ENCODE measurements at regions not wholly inside any gene's neighbourhood (a gene's known extent, or its start where the extent isn't known, plus 50 kb on each side); places are given as distances from the start of the nearest gene placed in this dataset.
"Not testable (repeated sequence)": the region's sequence is repeated elsewhere in the genome, so short reads cannot be mapped to it uniquely, and the experiment has no call there.

DNA sequence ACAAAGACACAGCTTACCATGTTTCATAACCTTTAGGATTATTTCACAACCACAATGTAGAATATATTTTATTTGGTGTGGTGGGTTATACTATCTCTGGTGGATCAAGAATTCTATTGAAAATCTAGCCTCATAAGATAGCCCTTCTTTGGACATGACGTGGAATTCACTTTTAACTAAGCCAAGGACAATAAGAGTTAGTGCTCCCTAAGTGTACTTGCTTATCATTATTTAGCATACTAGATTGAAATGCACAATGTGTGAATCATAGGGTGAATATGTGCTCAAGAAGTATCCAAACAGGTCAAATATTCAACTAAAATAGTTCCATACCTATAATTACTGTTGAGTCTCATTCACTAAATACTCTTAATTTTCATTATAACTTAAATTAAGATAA is 1179.5 kb upstream of the GOT2 start:
- DNase-seq = no peak

DNA sequence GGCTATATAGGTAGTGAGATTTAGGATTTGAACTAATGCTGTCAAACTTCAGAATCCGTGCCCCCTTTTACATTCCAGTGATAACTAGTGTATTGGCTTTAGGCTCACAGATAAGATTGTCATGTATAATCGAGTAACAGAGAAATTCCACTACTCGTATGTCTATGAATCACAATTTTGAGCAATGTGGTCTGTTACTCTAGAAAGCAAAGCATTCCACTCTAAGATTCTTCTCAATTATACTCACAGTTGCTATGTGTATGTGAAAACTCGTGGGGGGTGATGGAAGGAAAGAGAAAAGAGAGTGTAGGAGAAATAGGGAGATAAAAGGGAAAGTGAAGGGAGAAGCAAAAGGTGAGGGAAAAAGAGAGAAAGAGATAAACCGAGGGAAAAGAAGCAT is 1175.1 kb upstream of the GOT2 start:
- DNase-seq = no peak

DNA sequence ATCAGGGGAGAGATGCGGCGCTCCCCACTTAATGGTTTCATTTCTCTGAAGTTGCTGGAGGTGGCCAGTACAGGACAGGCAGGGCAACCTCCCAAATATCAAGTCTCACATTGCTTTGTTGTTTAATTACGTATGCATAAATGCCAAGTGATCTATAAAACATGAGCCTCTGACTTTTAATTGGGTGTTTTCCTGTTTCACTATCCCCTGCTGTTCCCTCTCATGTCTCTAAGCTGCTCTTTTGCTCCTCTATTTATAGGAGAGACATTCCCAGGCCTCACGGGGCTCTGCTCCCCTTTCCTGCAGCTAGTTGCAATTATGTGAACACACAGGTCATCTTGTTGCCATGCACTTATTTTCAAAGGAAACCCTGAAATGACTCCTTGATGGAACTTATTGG is 1173.5 kb upstream of the GOT2 start:
- DNase-seq = no peak

DNA sequence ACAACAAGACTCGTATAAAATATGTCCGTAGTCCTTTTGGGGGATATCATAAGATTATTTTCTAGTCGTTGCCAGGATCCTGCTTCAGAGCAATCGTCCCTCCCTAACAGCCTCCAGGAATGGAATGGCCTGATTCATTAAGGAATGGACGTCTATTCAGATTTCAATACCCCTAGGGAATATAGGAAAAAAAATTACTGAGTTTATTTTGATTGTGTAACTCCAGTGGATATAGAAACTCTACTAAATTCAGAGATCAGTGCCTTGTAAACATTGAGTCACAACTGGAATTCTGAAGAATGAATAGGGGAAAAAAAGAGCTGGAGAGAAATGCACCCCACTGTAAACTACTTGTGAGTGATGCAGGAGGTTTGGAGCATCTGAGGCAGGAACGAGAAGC is 1171.5 kb upstream of the GOT2 start:
- peak; percentile 33 for DNase-seq

DNA sequence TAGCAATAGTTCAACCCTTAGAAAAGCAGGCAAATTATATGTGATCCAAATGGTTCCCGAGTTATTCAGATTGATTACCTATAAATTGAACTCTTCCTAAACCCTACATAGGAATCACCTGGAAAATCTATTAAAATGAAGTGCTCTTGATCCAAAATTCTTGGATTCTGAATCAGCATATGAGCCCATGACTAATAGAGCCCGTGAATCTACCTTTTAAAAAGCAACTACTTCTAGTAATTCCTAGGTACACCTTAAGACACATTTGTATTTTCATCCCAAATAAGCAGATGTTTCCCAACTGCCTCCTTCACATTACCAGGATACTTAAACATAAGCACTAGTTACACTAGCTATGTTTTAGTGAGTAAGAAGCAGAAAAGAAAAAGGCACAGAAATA is 1171.0 kb upstream of the GOT2 start:
- no peak for DNase-seq

DNA sequence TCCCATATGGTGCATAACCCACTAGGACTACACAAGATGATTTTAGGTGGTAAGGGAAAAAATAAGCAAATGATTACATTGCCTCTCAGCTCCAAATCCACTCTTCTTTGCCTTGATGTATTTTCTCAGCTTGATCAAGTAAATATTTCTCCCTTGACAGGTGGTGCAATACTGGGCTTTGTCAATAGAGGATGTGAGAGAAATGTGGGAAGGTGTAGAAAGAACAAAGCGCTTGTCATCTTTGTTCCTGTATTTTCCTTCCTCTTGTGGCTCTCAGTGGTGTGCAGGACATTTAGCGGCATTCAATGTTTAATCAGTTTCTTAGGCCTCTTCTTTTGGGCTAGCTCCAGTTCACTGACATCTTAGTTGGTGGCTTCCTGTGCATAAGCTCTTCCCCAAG is 1165.8 kb upstream of the GOT2 start:
- DNase-seq = no peak

DNA sequence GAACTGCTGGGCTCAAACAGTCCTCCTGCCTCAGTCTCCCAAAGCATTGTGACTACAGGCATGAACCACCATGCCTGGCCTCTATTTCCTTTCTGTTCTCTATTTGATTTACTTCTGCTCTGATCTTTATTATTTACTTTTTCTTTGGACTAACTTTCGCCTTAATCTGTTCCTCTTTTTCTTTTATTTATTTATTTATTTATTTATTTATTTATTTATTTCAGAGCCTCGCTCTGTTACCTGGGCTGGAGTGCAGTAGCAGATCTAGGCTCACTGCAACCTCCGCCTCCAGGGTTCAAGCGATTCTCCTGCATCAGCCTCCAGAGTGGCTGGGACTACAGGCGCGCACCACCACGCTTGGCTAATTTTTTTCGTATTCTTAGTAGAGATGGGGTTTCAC is 1158.3 kb upstream of the GOT2 start:
- no peak for DNase-seq

DNA sequence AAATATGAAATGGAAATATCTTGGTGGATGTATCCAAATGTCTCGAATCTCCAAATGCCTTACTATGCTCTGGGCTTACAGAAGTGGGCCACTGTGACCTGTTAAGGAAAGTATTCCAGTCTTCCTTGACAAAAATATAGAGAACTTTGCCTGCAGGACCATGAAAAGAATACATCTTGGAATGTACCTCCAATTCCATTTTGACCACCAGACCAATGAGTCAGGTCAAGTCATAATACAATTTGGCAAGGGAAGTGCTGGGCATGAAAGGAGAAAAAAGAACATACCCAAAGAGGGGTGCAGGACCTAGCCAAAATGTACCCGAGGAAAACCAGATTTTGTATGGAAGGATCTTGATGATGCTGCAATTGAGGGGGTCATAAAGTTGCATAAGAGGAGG is 1153.7 kb upstream of the GOT2 start:
- DNase-seq = no peak

DNA sequence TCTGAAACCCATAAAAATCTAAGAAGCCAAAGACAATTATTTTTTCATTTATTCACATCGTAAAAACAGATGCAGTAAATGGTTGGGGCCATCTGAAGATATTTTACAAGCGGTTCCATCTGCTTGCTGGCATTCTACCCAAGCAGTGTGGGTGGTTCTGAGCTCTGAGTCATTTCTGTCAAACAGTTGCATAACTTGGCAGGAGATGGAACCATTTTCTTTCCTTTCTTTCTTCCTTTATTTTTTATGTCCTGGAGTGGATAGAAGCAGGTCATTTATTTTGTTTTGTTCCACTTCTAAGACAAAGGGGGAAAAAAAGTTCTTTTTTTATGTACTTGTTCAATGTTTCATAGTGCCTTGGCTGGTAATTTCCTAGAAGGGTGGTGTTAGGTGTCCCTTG is 1151.9 kb upstream of the GOT2 start:
- peak; percentile 84 for DNase-seq

DNA sequence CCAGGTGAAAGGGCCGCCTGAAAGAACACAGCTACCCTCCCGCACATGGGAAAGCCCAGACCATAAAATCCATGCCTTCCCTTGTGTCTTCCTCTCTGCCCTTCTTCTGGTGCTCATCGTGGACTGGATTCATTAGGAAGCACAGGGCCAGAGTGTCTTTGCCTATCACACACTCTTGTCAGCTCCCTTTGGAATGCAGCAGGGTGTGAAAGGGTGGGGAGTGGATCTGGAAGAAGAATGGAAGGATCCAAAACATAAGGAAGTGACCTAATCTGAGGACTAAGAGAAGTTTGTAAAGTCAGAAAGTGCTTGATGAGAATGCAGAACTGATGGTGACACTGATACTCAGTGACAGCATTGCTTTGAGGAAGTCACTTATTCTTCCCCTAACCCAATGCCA is 1147.3 kb upstream of the GOT2 start:
- no peak for DNase-seq

DNA sequence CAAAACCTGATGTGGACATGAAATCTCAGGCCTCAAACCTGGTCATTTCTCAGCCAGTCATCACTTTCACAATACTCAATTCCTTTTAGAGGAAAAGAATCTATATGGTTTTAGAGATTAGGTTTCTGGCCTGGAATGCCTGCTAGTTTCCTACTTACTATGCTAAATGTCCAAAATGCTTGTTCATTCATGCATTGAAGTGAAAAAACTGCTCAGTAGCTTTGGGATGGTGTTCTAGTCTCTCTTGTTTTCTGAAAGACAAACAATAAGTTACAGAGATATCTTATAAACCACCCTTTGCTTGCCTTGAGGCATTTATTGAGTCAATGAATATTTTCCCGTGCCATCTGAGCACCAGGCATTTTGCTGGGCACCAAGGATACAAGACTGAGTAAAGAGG is 1146.5 kb upstream of the GOT2 start:
- no peak for DNase-seq

DNA sequence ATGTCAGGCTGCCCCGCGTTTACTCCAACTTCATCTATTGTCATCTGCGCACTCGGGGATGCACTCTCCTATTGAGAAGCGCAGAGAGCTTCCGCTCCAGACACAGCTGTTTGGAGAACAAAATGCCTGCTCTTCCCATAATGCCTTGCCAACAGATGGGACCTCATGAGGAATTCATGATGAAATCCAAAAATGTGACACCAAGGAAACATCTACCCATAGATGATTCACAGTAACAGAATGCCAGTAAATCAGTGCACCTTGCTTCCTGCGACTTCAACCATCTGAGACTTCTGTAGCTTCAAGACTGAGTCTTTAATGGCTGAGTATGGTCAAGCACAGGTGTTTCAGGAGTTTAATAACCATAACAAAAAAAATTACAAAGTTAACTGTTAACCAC is 1144.9 kb upstream of the GOT2 start:
- DNase-seq = no peak

DNA sequence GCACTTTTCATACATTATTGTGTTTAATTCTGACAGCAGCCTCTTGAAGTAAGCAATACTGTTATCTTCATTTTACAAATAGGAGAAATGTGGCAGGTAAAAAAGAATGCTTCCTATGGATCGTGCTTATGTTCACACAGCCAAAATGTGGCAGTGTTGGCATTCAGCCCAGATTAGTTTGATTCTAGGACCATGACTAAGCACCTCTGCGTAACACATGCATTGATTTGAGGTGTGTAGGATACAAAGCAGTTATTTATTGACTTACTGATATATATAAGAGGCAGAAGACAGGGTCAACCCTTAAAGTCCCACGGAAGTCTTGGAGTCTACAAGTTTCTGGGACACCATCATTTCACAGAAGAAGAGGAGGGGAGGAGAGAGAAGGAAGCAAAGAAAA is 1144.4 kb upstream of the GOT2 start:
- no peak for DNase-seq

DNA sequence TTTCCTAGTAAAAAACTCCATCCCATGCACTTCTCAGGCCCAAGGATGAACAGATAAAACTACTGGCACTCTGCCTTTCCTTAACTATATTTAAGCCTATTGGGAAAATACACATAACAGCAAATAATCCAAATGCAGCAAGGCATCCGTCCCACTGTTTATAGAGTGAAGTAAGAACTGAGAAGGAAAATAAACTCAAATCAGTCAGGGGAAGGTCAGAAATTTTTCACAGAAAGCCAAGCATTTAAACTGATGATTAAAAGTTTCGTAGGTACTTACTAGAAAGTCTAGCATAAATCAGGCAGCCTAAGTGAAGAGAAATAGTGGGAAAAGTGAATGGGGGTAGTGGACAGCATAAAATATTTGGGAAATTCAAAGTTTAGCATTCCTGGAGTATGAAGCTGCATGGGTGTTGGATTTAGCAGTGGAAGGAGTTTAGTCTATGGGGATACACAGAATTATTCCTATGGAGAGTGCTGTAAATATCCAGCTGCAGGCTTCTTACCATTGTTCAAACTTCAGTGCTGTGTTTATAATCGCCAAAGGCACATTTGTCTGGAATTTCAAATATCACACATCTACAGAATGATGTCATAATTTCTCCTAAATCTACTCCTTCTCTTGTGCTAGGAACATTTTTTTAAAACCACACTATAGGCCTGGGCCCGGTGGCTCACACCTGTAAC is 1131.0 kb upstream of the GOT2 start:
- no peak for DNase-seq

DNA sequence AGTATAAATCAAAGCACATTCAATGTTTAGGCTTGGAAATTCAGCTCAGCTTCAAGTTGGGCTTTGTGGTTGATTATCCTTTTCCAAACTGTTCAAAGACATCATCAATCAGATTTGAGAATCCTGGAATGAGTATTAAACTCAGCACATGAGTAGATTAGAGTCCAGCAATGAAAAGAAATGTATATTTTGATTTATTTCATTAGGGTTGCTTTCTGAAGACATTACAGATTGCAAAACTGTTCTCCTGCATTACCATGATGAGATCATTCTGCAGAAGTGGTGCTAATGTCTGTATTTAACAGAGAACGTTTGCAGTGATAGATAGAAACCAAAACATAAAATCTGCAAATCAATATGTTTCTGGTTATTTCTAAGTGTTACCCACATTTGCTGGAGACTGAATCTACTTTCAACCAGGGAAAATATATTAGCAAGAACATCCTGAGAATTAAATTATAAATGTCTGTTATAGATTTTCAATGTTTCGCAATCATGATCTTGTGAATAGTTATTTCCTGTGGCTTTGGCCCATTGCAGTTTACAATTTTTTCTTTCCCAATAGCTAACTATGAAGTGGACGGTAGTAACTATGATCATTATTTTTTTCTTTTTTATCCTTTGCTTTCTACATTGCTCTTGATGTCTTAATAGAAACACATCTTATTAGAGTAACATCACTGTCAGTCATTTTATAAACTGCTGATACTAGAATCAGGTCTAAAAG is 1125.7 kb upstream of the GOT2 start:
- no peak for DNase-seq

DNA sequence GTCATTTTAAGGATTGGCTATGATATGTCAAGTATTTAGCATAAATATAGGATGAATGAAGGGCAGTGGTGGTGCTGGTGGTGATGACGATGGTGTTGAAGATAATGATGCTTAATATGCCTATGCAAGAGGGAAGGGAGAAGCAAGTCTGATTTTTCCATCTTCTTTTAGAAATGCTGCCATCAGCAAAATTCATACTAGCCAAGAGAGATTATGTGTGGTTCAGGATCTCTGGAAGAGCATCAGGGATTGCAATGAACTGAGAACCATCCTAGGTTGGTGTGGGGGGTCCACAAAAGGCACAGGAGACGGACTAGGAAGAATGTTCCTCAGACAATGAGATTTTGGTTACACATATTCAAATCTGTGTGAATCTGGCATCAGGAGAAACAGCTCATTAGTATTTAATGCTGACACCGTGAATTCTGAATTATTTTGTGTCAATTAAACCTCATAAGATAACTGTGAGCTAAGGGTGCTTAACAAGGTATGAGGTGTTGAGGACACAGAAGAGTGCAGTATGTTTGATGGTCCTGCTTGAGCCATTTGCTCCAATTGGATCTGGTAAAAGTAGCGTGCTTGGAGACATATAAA is 1120.8 kb upstream of the GOT2 start:
- no peak for DNase-seq

DNA sequence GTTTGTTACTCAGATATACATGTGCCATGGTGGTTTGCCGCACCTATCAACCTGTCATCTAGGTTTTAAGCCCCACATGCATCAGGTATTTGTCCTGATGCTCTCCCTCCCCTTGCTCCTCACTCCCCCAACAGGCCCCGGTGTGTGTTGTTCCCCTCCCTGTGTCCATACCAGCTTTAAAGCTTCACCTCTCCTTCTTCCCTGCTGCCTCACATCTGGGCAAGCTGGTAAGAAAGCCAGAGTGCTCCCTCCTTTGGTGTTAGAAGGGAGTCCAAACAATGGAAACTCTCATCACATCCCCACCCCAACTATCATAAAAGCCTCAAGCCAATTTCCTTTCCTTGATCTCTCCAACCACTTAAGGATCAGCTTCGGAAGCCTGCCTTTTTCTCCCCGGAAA is 1115.6 kb upstream of the GOT2 start:
- DNase-seq = no peak

DNA sequence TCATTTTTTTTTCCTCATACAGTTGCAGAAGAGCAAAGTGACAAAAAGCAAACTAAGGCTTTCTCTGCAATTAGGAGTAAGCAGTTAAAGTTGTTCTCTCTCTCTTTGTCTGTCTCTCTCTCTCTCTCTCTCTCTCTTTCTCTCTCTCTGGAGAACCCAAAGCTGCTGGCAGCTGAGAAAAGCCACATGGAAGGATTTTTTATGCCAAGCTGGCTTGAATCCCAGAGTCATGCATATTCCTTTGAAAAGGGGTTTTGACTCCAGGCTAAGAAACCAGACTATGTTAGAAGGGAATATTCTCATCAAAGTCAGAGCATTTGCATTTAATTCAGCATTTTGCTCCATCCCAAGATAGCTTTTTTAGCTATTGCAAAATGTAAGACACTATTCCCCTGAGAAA is 1114.2 kb upstream of the GOT2 start:
- DNase-seq = peak; percentile 55

DNA sequence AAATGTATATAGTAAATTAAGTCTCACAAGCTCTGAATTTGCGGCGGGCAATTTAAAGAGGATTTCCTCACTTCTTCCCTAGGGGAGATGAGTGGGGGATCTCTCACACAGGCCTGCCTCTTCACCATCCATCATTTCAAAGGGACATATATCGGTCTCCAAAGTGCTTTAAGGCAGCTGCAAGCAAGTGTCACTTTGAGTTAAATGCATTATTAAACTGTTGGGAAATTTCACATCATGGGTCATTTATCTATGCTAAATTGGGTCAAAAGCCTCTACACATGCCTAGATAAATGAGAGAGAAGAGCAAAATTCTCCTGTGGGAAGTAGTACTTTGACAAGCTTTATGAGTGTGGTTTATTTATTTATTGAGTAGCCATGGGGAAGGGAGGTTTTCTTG is 1106.1 kb upstream of the GOT2 start:
- DNase-seq = no peak

DNA sequence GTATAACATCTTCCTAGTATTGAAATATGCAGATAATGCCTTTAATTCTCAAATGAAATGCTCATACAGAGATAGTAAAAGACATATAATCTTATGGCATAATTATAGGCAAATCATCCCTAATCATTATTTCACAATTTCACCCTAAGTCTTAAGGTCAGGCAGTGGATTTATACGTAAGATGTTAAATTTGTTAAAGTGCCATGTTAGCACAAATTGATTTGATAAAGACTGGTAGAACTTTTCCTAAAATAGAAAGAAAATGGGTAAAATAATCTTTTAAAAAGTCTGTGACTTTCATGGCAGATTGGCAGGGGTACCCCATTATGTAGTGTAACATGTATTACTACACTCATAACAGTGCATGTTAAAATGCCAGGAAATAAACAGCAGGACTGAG is 1092.7 kb upstream of the GOT2 start:
- no peak for DNase-seq

DNA sequence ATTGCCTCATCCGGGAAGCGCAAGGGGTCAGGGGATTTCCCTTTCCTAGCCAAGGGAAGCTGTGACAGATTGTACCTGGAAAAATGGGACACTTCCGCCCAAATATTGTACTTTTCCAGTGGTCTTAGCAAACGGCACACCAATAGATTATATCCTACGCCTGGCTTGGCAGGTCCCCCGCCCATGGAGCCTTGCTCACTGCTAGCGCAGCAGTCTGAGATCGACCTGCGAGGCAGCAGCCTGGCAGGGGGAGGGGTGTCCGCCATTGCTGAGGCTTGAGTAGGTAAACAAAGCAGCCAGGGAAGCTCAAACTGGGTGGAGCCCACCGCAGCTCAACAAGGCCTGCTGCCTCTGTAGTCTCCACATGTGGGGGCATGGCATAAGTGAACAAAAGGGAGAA is 1075.4 kb upstream of the GOT2 start:
- DNase-seq = not testable (repeated sequence)

DNA sequence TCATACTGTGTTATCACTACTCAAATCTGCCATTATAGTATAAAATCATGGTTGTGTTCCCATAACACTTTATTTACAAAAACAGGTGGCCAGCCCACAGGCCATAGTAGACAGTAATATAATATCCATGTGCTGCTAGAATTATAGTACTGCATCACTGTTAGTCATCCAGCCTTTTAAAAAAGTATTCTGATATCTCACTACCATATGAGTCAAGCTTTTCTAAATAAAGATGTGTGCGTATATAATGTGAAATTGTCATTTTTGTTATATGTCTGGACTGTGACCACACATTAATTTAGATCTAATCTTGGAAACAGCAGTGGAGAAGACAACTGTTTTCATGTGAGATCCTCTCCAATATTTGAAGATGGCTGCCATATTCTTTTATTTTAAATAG is 1049.1 kb upstream of the GOT2 start:
- no peak for DNase-seq

DNA sequence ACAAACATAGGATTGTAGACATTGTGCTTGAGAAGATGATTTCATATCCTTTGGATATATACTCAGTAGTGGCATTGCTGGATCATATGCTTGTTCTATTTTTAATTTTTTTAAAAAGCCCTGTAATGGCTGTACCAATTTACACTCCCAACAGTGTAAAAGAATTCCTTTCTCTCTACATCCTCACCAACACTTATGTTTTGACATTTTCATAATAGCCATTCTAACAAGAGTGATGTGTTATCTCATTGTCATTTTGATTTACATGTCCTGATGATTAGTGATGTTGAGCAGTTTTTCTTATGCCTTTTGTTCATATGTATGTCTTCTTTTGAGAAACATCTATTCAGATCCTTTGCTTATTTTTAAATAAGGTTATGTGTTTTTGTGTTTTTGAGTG is 1039.2 kb upstream of the GOT2 start:
- DNase-seq = no peak

DNA sequence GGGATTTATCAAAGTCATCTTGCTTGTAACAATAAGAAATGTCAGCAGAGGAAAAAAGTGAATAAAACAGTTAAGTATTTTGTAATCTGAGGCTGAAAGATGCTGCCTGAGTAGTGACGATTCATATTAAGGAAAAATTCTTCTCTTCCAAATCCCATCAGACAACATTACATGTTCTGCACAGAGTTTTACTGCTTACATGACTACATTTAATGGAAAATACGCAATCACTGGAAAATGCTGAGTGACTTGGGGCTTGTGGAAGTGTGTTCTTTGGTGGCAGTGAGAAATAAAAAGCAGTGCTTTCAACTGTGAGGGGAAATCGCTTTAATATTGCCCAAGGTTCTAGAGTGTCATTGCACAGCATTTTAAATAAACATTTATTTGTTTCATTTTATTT is 1025.2 kb upstream of the GOT2 start:
- DNase-seq = no peak

DNA sequence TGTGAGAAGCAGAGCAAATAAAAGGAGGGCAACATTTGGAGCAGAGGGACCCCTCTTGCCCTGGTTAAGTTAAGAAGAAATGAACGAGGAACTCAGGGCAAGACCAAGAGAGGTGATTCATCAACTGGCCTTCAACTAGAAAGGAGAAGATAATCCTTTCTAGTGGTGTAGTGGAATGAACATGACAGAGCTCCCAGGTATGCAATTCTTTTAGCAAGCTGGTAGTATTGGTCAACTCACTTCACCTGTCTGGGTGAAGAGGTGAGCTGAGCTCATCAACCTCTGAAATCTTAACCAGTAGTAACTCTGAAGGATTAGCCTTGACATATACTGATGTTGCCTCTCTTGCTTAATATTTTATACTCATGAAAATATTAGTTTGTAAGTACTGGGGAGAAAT is 1024.7 kb upstream of the GOT2 start:
- DNase-seq = no peak
